CD14-positive monocyte (primary cell): ENCODE measurements at regions not wholly inside any gene's neighbourhood (a gene's known extent, or its start where the extent isn't known, plus 50 kb on each side); places are given as distances from the start of the nearest gene placed in this dataset.

ENCODE experiments used
- DNase-seq, 3 donors: peaks; one replicate each; pipeline ENCODE4 v3.0.0-alpha.2; 2011 to 2022
- H2AFZ ChIP-seq: 2 replicates; pipeline ENCODE4 v1.6.0; 2012; ENCODE audit warnings: mild to moderate bottlenecking, low read depth, low read length, inconsistent platforms; ENCODE audit not compliant: insufficient read depth, poor library complexity, severe bottlenecking
- H3K27ac ChIP-seq, 2 donors: 1 replicate in 1 of 2; 2 replicates in 1 of 2; pipeline ENCODE4 v1.5.1; 2012 to 2013; ENCODE audit warnings: low read length in 2 of 2, control low read depth in 1 of 2, inconsistent platforms in 1 of 2, low read depth in 1 of 2, mild to moderate bottlenecking in 1 of 2
- H3K27me3 ChIP-seq, 2 donors: one replicate each; pipeline versions ENCODE4 v1.6.0 to v1.6.1; 2011 to 2013; ENCODE audit warnings: low read length in 2 of 2; ENCODE audit not compliant: control insufficient read depth in 2 of 2, insufficient read depth in 2 of 2
- H3K36me3 ChIP-seq, 2 donors: replicated peaks in 1 of 2; 1 replicate in 1 of 2; 2 replicates in 1 of 2; pipeline versions ENCODE4 v1.5.1 to v1.6.1; 2012 to 2013; ENCODE audit warnings: low read length in 2 of 2, control low read depth in 1 of 2, inconsistent platforms in 1 of 2, mild to moderate bottlenecking in 1 of 2; ENCODE audit not compliant: insufficient read depth in 2 of 2, control insufficient read depth in 1 of 2
- H3K4me1 ChIP-seq, 2 donors: 1 replicate in 1 of 2; 2 replicates in 1 of 2; pipeline versions ENCODE4 v1.5.1 to v1.6.1; 2012 to 2013; ENCODE audit warnings: low read length in 2 of 2, control low read depth in 1 of 2, inconsistent platforms in 1 of 2, mild to moderate bottlenecking in 1 of 2, moderate library complexity in 1 of 2; ENCODE audit not compliant: insufficient read depth in 2 of 2, control insufficient read depth in 1 of 2
- H3K4me2 ChIP-seq: replicated peaks from 2 replicates; pipeline ENCODE3; 2012; ENCODE audit warnings: low read length, moderate library complexity, mild to moderate bottlenecking; ENCODE audit not compliant: poor library complexity, severe bottlenecking; ENCODE audit errors: extremely low read depth
- H3K4me3 ChIP-seq, 3 experiments: fragments of 200-600 bp in 1 of 3; sonication (generic) in 1 of 3; replicated peaks in 1 of 3; 1 replicate in 2 of 3; 2 replicates in 1 of 3; pipeline ENCODE4 v1.5.1; 2011 to 2013; ENCODE audit warnings: low read length in 3 of 3, mild to moderate bottlenecking in 3 of 3, control low read depth in 2 of 3, low read depth in 2 of 3, inconsistent platforms in 1 of 3, moderate library complexity in 1 of 3
- H3K79me2 ChIP-seq: 2 replicates; pipeline ENCODE4 v1.6.0; 2012; ENCODE audit warnings: mild to moderate bottlenecking, control low read depth, inconsistent platforms, low read length, moderate library complexity; ENCODE audit not compliant: insufficient read depth
- H3K9ac ChIP-seq: 2 replicates; pipeline ENCODE4 v1.6.0; 2017; ENCODE audit warnings: low read length, mild to moderate bottlenecking; ENCODE audit not compliant: insufficient read depth, poor library complexity, severe bottlenecking
- H3K9me3 ChIP-seq, 2 donors: replicated peaks in 1 of 2; 1 replicate in 1 of 2; 2 replicates in 1 of 2; pipeline versions ENCODE4 v1.5.1 to v1.6.1; 2012 to 2013; ENCODE audit warnings: low read length in 2 of 2, control low read depth in 1 of 2; ENCODE audit not compliant: control insufficient read depth in 1 of 2, insufficient read depth in 1 of 2
- H4K20me1 ChIP-seq: 2 replicates; pipeline ENCODE4 v1.6.0; 2012; ENCODE audit warnings: mild to moderate bottlenecking, low read length, control low read depth, moderate library complexity; ENCODE audit not compliant: insufficient read depth
- H3K27ac Mint-ChIP-seq, 7 donors: one replicate each; pipeline ENCODE4 v1.8.0; 2020; ENCODE audit warnings: mild to moderate bottlenecking in 7 of 7, mixed read lengths in 7 of 7, moderate library complexity in 6 of 7, inconsistent platforms in 2 of 7
- H3K27me3 Mint-ChIP-seq, 3 donors: one replicate each; pipeline ENCODE4 v1.8.0; 2021 to 2022; ENCODE audit warnings: low read depth in 3 of 3, mild to moderate bottlenecking in 3 of 3, mixed read lengths in 3 of 3, moderate library complexity in 3 of 3, inconsistent platforms in 1 of 3
- H3K36me3 Mint-ChIP-seq, 2 donors: one replicate each; pipeline ENCODE4 v1.8.0; 2020; ENCODE audit warnings: mixed read lengths in 2 of 2, inconsistent platforms in 1 of 2, mild to moderate bottlenecking in 1 of 2
- H3K4me1 Mint-ChIP-seq: one replicate; pipeline ENCODE4 v1.8.0; 2020; ENCODE audit warnings: mild to moderate bottlenecking, mixed read lengths
- H3K4me3 Mint-ChIP-seq, 2 donors: one replicate each; pipeline ENCODE4 v1.8.0; 2020; ENCODE audit warnings: mild to moderate bottlenecking in 2 of 2, mixed read lengths in 2 of 2, moderate library complexity in 1 of 2
- H3K9me3 Mint-ChIP-seq, 7 donors: one replicate each; pipeline ENCODE4 v1.8.0; 2020 to 2022; ENCODE audit warnings: mixed read lengths in 7 of 7, mild to moderate bottlenecking in 6 of 7, moderate library complexity in 6 of 7, inconsistent platforms in 2 of 7
- CTCF ChIP-seq: fragments of 200-600 bp; IDR thresholded peaks from one replicate; pipeline ENCODE4 v1.8.0; 2022; ENCODE audit warnings: antibody characterized with exemption, mild to moderate bottlenecking
- WGBS: methylation state at CpG from one replicate; pipeline ENCODE4 v1.1.5; 2013; ENCODE audit warnings: missing lambda C conversion rate; ENCODE audit not compliant: insufficient coverage; 5-methylcytosine and 5-hydroxymethylcytosine counted together
- intact Hi-C, 2 donors: fragments of 100-400 bp; cut with micrococcal nuclease; formaldehyde crosslinking; loops; one replicate each; pipeline versions ENCODE4 v1.15.0 to v1.15.1; 2023

DNA sequence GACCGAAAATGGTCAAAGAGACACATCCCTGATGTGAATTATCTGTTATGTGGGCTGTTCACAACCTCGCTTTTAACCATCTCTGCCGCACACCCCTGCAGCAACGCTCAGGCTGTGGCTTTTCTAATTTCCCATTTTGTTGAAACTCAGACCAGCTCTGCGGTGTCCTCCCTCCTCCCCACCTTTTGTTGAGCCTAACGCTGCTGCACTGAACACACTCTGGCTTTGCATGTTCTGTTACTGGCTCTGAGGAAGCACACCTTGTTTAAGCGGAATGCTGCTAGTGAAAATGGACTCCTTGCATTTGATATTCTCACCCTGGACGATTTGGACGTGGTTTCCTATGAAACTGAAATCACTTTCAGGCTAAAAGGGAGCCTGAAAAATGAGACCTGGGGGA, 198.5 kb upstream of the MTNR1B start:
- Mint-ChIP-seq H3K36me3 (no peaks in the 10 kb centered on the region), H3K9me3 (peaks cover 0 to 2% (median 0%) of the 10 kb centered on the region in 7 donors), H3K4me1 (peaks cover 14% of the 10 kb centered on the region), H3K27ac (no peak overlapping the region), H3K4me3 (peak overlapping the region in 1 of 2 donors; percentile 76), H3K27me3 (peaks cover 0 to 13% (median 0%) of the 10 kb centered on the region in 3 donors)
- Histone ChIP-seq H3K4me2 (no peak overlapping the region), H3K9ac (no peak overlapping the region), H2AFZ (no peak overlapping the region), H3K27ac (no peak overlapping the region), H3K4me3 (no peak overlapping the region), H3K27me3 (no peaks in the 10 kb centered on the region), H3K36me3 (no peaks in the 10 kb centered on the region), H3K4me1 (peaks cover 5 to 8% of the 10 kb centered on the region in 2 donors), H3K79me2 (no peaks in the 10 kb centered on the region), H3K9me3 (no peaks in the 10 kb centered on the region), H4K20me1 (no peaks in the 10 kb centered on the region)
- no peak for TF ChIP-seq CTCF
- intact Hi-C loops = no loop called here
- 30% methylated on average over 7 of the region's 9 CpGs for whole genome bisulfite sequencing
- DNase-seq = no peak

- TF ChIP-seq CTCF = no peak
- no peak overlapping the region for H3K9ac ChIP-seq
- H2AFZ ChIP-seq = no peak overlapping the region
- peaks cover 7% of the 10 kb centered on the region for H3K4me1 Mint-ChIP-seq
- H3K27me3 Mint-ChIP-seq = peaks cover 0 to 11% (median 0%) of the 10 kb centered on the region in 3 donors
- WGBS = no CpG with 5 or more reads among the region's 3 CpGs
- no peaks in the 10 kb centered on the region for H4K20me1 ChIP-seq
- no peaks in the 10 kb centered on the region for H3K79me2 ChIP-seq
- no peaks in the 10 kb centered on the region for H3K36me3 ChIP-seq
- no peak overlapping the region for H3K4me3 Mint-ChIP-seq
- no peaks in the 10 kb centered on the region for H3K36me3 Mint-ChIP-seq
- H3K9me3 Mint-ChIP-seq = peaks cover 0 to 2% (median 0%) of the 10 kb centered on the region in 7 donors
- intact Hi-C loops = no loop called here
- no peak for DNase-seq
- H3K27me3 ChIP-seq = no peaks in the 10 kb centered on the region
- no peak overlapping the region for H3K4me2 ChIP-seq
- H3K27ac ChIP-seq = no peak overlapping the region
- H3K9me3 ChIP-seq = no peaks in the 10 kb centered on the region
- no peak overlapping the region for H3K27ac Mint-ChIP-seq
- H3K4me3 ChIP-seq = no peak overlapping the region
- H3K4me1 ChIP-seq = peaks cover 0 to under 1% of the 10 kb centered on the region in 2 donors
These were observed 197.8 kb upstream of the MTNR1B start for GRCh38 chr11:92771701-92772100.
